Esophagus muscularis mucosa (tissue), 4 donors: ENCODE measurements at regions not wholly inside any gene's neighbourhood (a gene's known extent, or its start where the extent isn't known, plus 50 kb on each side); places are given as distances from the start of the nearest gene placed in this dataset.
"Not testable (repeated sequence)": the region's sequence is repeated elsewhere in the genome, so short reads cannot be mapped to it uniquely, and the experiment has no call there.

Experiments
- DNase-seq: peaks from one replicate; pipeline ENCODE4 v3.0.0-alpha.2; 2017; ENCODE audit errors: extremely low spot score
- H3K27ac ChIP-seq, 4 donors: fragments of 200-600 bp; sonication (generic); replicated peaks in 1 of 4; 1 replicate in 3 of 4; 2 replicates in 1 of 4; pipeline ENCODE4 v1.5.1; 2016 to 2019; ENCODE audit warnings: mild to moderate bottlenecking in 1 of 4
- H3K27me3 ChIP-seq, 4 donors: fragments of 200-600 bp; sonication (generic); one replicate each; pipeline versions ENCODE4 v1.5.1 to v1.6.0; 2016 to 2019
- H3K36me3 ChIP-seq, 4 donors: fragments of 200-600 bp; sonication (generic); one replicate each; pipeline ENCODE4 v1.5.1; 2016 to 2019
- H3K4me1 ChIP-seq, 4 donors: fragments of 200-600 bp; sonication (generic); one replicate each; pipeline ENCODE4 v1.5.1; 2016 to 2019
- H3K4me3 ChIP-seq, 4 donors: fragments of 200-600 bp; sonication (generic); 1 replicate in 2 of 4; 2 replicates in 2 of 4; pipeline ENCODE4 v1.5.1; 2016 to 2019; ENCODE audit warnings: mild to moderate bottlenecking in 4 of 4, moderate library complexity in 1 of 4
- H3K9me3 ChIP-seq, 4 donors: fragments of 200-600 bp; sonication (generic); 1 replicate in 3 of 4; 2 replicates in 1 of 4; pipeline ENCODE4 v1.5.1; 2016 to 2019
- EP300 ChIP-seq: sonication (generic); formaldehyde crosslinking; IDR thresholded peaks from one replicate; pipeline ENCODE4 v1.6.1; 2017; ENCODE audit warnings: antibody characterized with exemption
- POLR2A ChIP-seq: fragments of 450-650 bp; IDR thresholded peaks from one replicate; pipeline ENCODE4 v1.6.1; 2017; ENCODE audit warnings: antibody characterized with exemption, moderate library complexity, mild to moderate bottlenecking, low read depth
- POLR2AphosphoS5 ChIP-seq, 2 donors: sonication (generic); formaldehyde crosslinking; IDR thresholded peaks; one replicate each; pipeline ENCODE4 v1.6.1; 2017; ENCODE audit warnings: antibody characterized with exemption in 2 of 2
- WGBS: methylation state at CpG from one replicate; pipeline ENCODE4 v1.1.5; 2018; 5-methylcytosine and 5-hydroxymethylcytosine counted together
- intact Hi-C: fragments of 100-400 bp; cut with DNase I; formaldehyde crosslinking; loops from one replicate; pipeline ENCODE4 v1.15.1; 2023
- TF ChIP-seq, protein P1 (sequence below), 3 experiments: fragments of 200-600 bp in 2 of 3; fragments of 450-650 bp in 1 of 3; sonication (generic) in 2 of 3; IDR thresholded peaks; one replicate each; pipeline ENCODE4 v1.5.1; 2017 to 2019; ENCODE audit warnings: antibody characterized with exemption in 3 of 3, mild to moderate bottlenecking in 2 of 3, moderate library complexity in 1 of 3

- no peak overlapping the region for H3K4me3 ChIP-seq
- WGBS: 85% methylated on average over 2 of the region's 2 CpGs
- intact Hi-C loops: no loop called here
- H3K27me3 ChIP-seq: no peaks in the 10 kb centered on the region
- no peak for TF ChIP-seq POLR2A
- no peak for TF ChIP-seq EP300
- no peak for TF ChIP-seq POLR2AphosphoS5 (IDR thresholded peaks at IDR 0.05)
- TF ChIP-seq, protein P1, sequence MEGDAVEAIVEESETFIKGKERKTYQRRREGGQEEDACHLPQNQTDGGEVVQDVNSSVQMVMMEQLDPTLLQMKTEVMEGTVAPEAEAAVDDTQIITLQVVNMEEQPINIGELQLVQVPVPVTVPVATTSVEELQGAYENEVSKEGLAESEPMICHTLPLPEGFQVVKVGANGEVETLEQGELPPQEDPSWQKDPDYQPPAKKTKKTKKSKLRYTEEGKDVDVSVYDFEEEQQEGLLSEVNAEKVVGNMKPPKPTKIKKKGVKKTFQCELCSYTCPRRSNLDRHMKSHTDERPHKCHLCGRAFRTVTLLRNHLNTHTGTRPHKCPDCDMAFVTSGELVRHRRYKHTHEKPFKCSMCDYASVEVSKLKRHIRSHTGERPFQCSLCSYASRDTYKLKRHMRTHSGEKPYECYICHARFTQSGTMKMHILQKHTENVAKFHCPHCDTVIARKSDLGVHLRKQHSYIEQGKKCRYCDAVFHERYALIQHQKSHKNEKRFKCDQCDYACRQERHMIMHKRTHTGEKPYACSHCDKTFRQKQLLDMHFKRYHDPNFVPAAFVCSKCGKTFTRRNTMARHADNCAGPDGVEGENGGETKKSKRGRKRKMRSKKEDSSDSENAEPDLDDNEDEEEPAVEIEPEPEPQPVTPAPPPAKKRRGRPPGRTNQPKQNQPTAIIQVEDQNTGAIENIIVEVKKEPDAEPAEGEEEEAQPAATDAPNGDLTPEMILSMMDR (IDR thresholded peaks at IDR 0.05): no peak
- H3K36me3 ChIP-seq: no peaks in the 10 kb centered on the region
- DNase-seq: no peak
- no peak overlapping the region for H3K27ac ChIP-seq
- no peaks in the 10 kb centered on the region for H3K9me3 ChIP-seq
- H3K4me1 ChIP-seq: no peaks in the 10 kb centered on the region
Measured at GRCh38 chr7:54426406-54426805, 115.8 kb upstream of the VSTM2A start.

GRCh38 chr7:54429111-54429510, 113.1 kb upstream of the VSTM2A start:
- no peaks in the 10 kb centered on the region for H3K4me1 ChIP-seq
- H3K9me3 ChIP-seq: no peaks in the 10 kb centered on the region
- no peaks in the 10 kb centered on the region for H3K27me3 ChIP-seq
- no peak overlapping the region for H3K4me3 ChIP-seq
- H3K36me3 ChIP-seq: no peaks in the 10 kb centered on the region
- no peak for DNase-seq
- TF ChIP-seq EP300 (no peak), POLR2A (no peak), POLR2AphosphoS5 (IDR thresholded peaks at IDR 0.05) (no peak)
- TF ChIP-seq, protein P1 (IDR thresholded peaks at IDR 0.05): no peak
- intact Hi-C loops: no loop called here
- H3K27ac ChIP-seq: no peak overlapping the region

- no peaks in the 10 kb centered on the region for H3K27me3 ChIP-seq
- intact Hi-C loops: no loop called here
- 81% methylated on average over 5 of the region's 5 CpGs for WGBS
- peaks cover 0 to 7% (median 0%) of the 10 kb centered on the region in 4 donors for H3K9me3 ChIP-seq
- TF ChIP-seq POLR2AphosphoS5 (IDR thresholded peaks at IDR 0.05): no peak
- no peak for TF ChIP-seq EP300
- TF ChIP-seq, protein P1 (IDR thresholded peaks at IDR 0.05): no peak
- no peak for TF ChIP-seq POLR2A
- no peaks in the 10 kb centered on the region for H3K36me3 ChIP-seq
- no peaks in the 10 kb centered on the region for H3K4me1 ChIP-seq
- no peak for DNase-seq
- H3K27ac ChIP-seq: no peak overlapping the region
- no peak overlapping the region for H3K4me3 ChIP-seq
Measured at GRCh38 chr7:54439391-54439790, 102.8 kb upstream of the VSTM2A start.

DNA sequence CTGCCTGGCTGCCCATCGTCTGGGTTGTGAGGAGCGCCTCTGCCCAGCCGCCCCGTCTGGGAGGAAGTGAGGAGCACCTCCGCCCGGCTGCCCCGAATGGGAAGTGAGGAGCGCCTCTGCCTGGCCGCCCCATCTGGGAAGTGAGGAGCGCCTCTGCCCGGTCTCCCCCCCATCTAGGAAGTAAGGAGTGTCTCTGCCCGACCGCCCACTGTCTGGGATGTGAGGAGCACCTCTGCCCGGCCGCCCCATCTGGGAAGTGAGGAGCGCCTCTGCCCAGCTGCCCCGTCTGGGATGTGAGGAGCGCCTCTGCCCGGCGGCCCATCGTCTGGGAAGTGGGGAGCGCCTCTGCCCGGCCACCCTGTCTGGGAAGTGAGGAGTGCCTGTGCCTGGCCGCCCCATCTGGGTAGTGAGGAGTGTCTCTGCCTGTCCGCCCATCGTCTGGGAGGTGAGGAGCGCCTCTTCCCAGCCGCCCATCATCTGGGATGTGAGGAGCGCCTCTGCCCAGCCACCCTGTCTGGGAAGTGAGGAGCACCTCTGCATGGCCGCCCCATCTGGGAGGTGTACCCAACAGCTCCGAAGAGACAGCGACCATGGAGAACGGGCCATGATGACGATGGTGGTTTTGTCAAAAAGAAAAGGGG, 98.0 kb upstream of the VSTM2A start:
- H3K9me3 ChIP-seq, H3K4me3 ChIP-seq, H3K36me3 ChIP-seq, H3K27me3 ChIP-seq, H3K27ac ChIP-seq, DNase-seq, H3K4me1 ChIP-seq, intact Hi-C loops: not testable (repeated sequence)
- 90% methylated on average over 18 of the region's 34 CpGs for WGBS

GRCh38 chr7:54453168-54453567, 89.0 kb upstream of the VSTM2A start:
- H3K27me3 ChIP-seq, H3K36me3 ChIP-seq, H3K4me1 ChIP-seq, H3K9me3 ChIP-seq, H3K27ac ChIP-seq, DNase-seq, intact Hi-C loops, H3K4me3 ChIP-seq: not testable (repeated sequence)
- 65% methylated on average over 1 of the region's 1 CpG for WGBS

- WGBS: 75% methylated on average over 6 of the region's 6 CpGs
- H3K36me3 ChIP-seq, H3K27ac ChIP-seq, H3K27me3 ChIP-seq, intact Hi-C loops, H3K4me3 ChIP-seq, H3K9me3 ChIP-seq, H3K4me1 ChIP-seq, DNase-seq: not testable (repeated sequence)
Measured at GRCh38 chr7:54454700-54455099, 87.5 kb upstream of the VSTM2A start.
